Liver (tissue), 8 donors: ENCODE measurements at regions not wholly inside any gene's neighbourhood (a gene's known extent, or its start where the extent isn't known, plus 50 kb on each side); places are given as distances from the start of the nearest gene placed in this dataset.

ENCODE experiments used
- DNase-seq: peaks from one replicate; pipeline ENCODE4 v3.0.0-alpha.2; 2017; ENCODE audit warnings: low spot score
- H3K27ac ChIP-seq, 2 donors: one replicate each; pipeline ENCODE4 v1.7.0; 2013; ENCODE audit warnings: inconsistent platforms in 2 of 2, low read length in 2 of 2, control low read depth in 1 of 2, low read depth in 1 of 2, mild to moderate bottlenecking in 1 of 2
- H3K27me3 ChIP-seq, 4 donors: one replicate each; pipeline versions ENCODE4 v1.6.1 to v1.7.0; 2013; ENCODE audit warnings: low read length in 3 of 4, inconsistent platforms in 1 of 4, mild to moderate bottlenecking in 1 of 4, moderate library complexity in 1 of 4; ENCODE audit not compliant: control insufficient read depth in 4 of 4, insufficient read depth in 4 of 4
- H3K36me3 ChIP-seq, 4 donors: one replicate each; pipeline versions ENCODE4 v1.6.1 to v1.7.0; 2013; ENCODE audit warnings: low read length in 3 of 4, mild to moderate bottlenecking in 3 of 4, low read depth in 1 of 4, moderate library complexity in 1 of 4; ENCODE audit not compliant: control insufficient read depth in 4 of 4, insufficient read depth in 3 of 4
- H3K4me1 ChIP-seq, 4 donors: one replicate each; pipeline versions ENCODE4 v1.6.1 to v1.7.0; 2013; ENCODE audit warnings: low read length in 3 of 4, mild to moderate bottlenecking in 3 of 4, moderate library complexity in 1 of 4; ENCODE audit not compliant: control insufficient read depth in 4 of 4, insufficient read depth in 4 of 4
- H3K4me3 ChIP-seq, 3 donors: one replicate each; pipeline versions ENCODE4 v1.6.1 to v1.7.0; 2013; ENCODE audit warnings: low read length in 3 of 3, control low read depth in 1 of 3, low read depth in 1 of 3, mild to moderate bottlenecking in 1 of 3
- H3K9ac ChIP-seq, 2 donors: one replicate each; pipeline ENCODE4 v1.7.0; 2013; ENCODE audit warnings: low read length in 2 of 2, mild to moderate bottlenecking in 2 of 2, moderate library complexity in 2 of 2, control low read depth in 1 of 2, low read depth in 1 of 2
- H3K9me3 ChIP-seq, 4 donors: one replicate each; pipeline versions ENCODE4 v1.6.1 to v1.7.0; 2013; ENCODE audit warnings: low read length in 3 of 4; ENCODE audit not compliant: control insufficient read depth in 4 of 4
- CTCF ChIP-seq: fragments of 150-350 bp; IDR thresholded peaks from 2 replicates; pipeline ENCODE4 v1.5.1; 2017; ENCODE audit warnings: improper control_type of control experiment, low read depth, low read length; ENCODE audit not compliant: missing input control
- EGR1 ChIP-seq, 2 donors: IDR thresholded peaks; 2 replicates each; pipeline ENCODE4 v1.6.1; 2016 to 2018; ENCODE audit warnings: antibody characterized with exemption in 2 of 2, low read depth in 2 of 2
- FOXA1 ChIP-seq: IDR thresholded peaks from 2 replicates; pipeline ENCODE4 v1.6.1; 2016; ENCODE audit warnings: antibody characterized with exemption
- FOXA2 ChIP-seq: IDR thresholded peaks from 2 replicates; pipeline ENCODE4 v1.6.1; 2016; ENCODE audit warnings: antibody characterized with exemption
- GABPA ChIP-seq, 2 donors: IDR thresholded peaks in 1 of 2; conservative IDR thresholded peaks in 1 of 2; 2 replicates each; pipeline ENCODE4 v1.6.1; 2016; ENCODE audit warnings: antibody characterized with exemption in 2 of 2, mild to moderate bottlenecking in 1 of 2, moderate library complexity in 1 of 2
- HNF4A ChIP-seq, 2 donors: conservative IDR thresholded peaks; 2 replicates each; pipeline ENCODE4 v1.6.1; 2016; ENCODE audit warnings: antibody characterized with exemption in 2 of 2, mild to moderate bottlenecking in 2 of 2
- HNF4G ChIP-seq: IDR thresholded peaks from 2 replicates; pipeline ENCODE4 v1.6.1; 2016; ENCODE audit warnings: antibody characterized with exemption
- JUND ChIP-seq, 2 donors: IDR thresholded peaks; 2 replicates each; pipeline ENCODE4 v1.6.1; 2016; ENCODE audit warnings: antibody characterized with exemption in 2 of 2
- MAX ChIP-seq: IDR thresholded peaks from 2 replicates; pipeline ENCODE4 v1.6.1; 2016; ENCODE audit warnings: antibody characterized with exemption
- NR2F2 ChIP-seq: IDR thresholded peaks from 2 replicates; pipeline ENCODE4 v1.6.1; 2016; ENCODE audit warnings: antibody characterized with exemption
- RAD21 ChIP-seq, 2 donors: IDR thresholded peaks; 2 replicates each; pipeline ENCODE4 v1.6.1; 2016; ENCODE audit warnings: antibody characterized with exemption in 2 of 2, mild to moderate bottlenecking in 2 of 2
- RXRA ChIP-seq, 2 donors: IDR thresholded peaks; 2 replicates each; pipeline ENCODE4 v1.6.1; 2017 to 2018; ENCODE audit warnings: antibody characterized with exemption in 2 of 2, mild to moderate bottlenecking in 1 of 2
- SP1 ChIP-seq: IDR thresholded peaks from 2 replicates; pipeline ENCODE4 v1.6.1; 2018; ENCODE audit warnings: antibody characterized with exemption, mild to moderate bottlenecking
- TAF1 ChIP-seq: conservative IDR thresholded peaks from 2 replicates; pipeline ENCODE4 v1.6.1; 2016; ENCODE audit warnings: antibody characterized with exemption, mild to moderate bottlenecking
- YY1 ChIP-seq: IDR thresholded peaks from 2 replicates; pipeline ENCODE4 v1.6.1; 2016; ENCODE audit warnings: antibody characterized with exemption, mild to moderate bottlenecking
- ZBTB33 ChIP-seq: IDR thresholded peaks from 2 replicates; pipeline ENCODE4 v1.6.1; 2016; ENCODE audit warnings: antibody characterized with exemption
- WGBS: extraction: QIAGEN DNeasy Blood & Tissue Kit; methylation state at CpG from one replicate; pipeline ENCODE4 v1.1.7; 2013; 5-methylcytosine and 5-hydroxymethylcytosine counted together
- TF ChIP-seq, protein P1 (sequence below): IDR thresholded peaks from 2 replicates; pipeline ENCODE4 v1.6.1; 2016; ENCODE audit warnings: antibody characterized with exemption, mild to moderate bottlenecking
- TF ChIP-seq, protein P2 (sequence below): IDR thresholded peaks from 2 replicates; pipeline ENCODE4 v1.6.1; 2016; ENCODE audit warnings: antibody characterized with exemption
- donor health status: healthy.
- donor health status: healthy.
- donor health status: healthy.
- donor health status: healthy.
- donor health status: healthy.

- H3K9ac ChIP-seq = no peak overlapping the region
- DNase-seq = no peak
- H3K4me1 ChIP-seq = no peaks in the 10 kb centered on the region
- H3K4me3 ChIP-seq = no peak overlapping the region
- H3K27ac ChIP-seq = no peak overlapping the region
- no peaks in the 10 kb centered on the region for H3K27me3 ChIP-seq
- H3K36me3 ChIP-seq = no peaks in the 10 kb centered on the region
- TF ChIP-seq RXRA (IDR thresholded peaks at IDR 0.05) (no peak), HNF4A (conservative IDR thresholded peaks at IDR 0.05) (no peak), SP1 (no peak), YY1 (no peak), JUND (IDR thresholded peaks at IDR 0.05) (no peak)
- WGBS = 88% methylated on average over 6 of the region's 6 CpGs
- peaks cover 0 to 8% (median 2%) of the 10 kb centered on the region in 4 donors for H3K9me3 ChIP-seq
These were observed 471.5 kb upstream of the CNTNAP2 start for GRCh38 chr7:145645135-145645515.

DNA sequence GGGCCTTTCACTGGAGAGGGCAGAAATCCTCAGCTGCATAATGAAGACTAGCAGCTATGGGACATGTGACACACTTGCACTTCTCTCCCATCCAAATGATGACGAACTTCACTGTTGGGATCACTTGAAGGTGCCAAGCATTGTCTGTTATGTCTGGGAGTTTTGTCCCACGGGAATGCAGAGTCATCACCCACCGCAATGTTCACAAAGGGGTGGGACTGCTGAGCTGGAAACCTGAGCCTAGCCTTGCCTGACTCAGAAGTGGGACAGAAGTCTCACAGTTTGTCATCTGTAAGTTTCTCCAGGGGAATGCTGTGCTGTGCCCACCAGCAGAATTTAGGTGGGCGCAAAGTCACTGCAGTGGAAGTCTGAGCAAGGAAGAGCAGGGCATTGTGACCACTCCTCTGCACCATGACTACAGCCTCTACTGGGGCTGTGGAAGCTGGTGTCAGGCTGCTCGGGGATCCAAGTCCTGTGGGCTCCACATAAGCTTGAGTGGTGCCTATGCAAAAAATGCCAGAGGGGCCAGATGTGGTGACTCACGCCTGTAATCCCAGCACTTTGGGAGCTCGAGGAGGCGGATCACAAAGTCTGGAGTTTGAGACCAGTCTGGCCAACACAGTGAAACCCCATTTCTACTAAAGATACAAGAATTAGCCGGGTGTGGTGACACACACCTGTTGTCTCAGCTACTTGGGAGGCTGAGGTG, 472.0 kb upstream of the CNTNAP2 start:
- Histone ChIP-seq H3K36me3 (no peaks in the 10 kb centered on the region), H3K27me3 (no peaks in the 10 kb centered on the region), H3K4me3 (no peak overlapping the region), H3K27ac (no peak overlapping the region), H3K4me1 (no peaks in the 10 kb centered on the region), H3K9ac (no peak overlapping the region), H3K9me3 (peaks cover 0 to 8% (median 2%) of the 10 kb centered on the region in 4 donors)
- no peak for DNase-seq
- WGBS = 76% methylated on average over 9 of the region's 9 CpGs
- TF ChIP-seq FOXA1 (no peak), RXRA (IDR thresholded peaks at IDR 0.05) (no peak), FOXA2 (no peak), EGR1 (IDR thresholded peaks at IDR 0.05; ENCODE audit: low read depth in 2 of 2) (no peak), SP1 (no peak), TAF1 (no peak), NR2F2 (no peak), RAD21 (IDR thresholded peaks at IDR 0.05) (no peak), CTCF (no peak), MAX (no peak), JUND (IDR thresholded peaks at IDR 0.05) (no peak), HNF4G (no peak), HNF4A (conservative IDR thresholded peaks at IDR 0.05) (no peak), ZBTB33 (no peak), GABPA (IDR thresholded peaks at IDR 0.05 in 1 of 2, conservative IDR thresholded peaks at IDR 0.05 in 1 of 2) (no peak), YY1 (no peak)
- TF ChIP-seq, protein P1, sequence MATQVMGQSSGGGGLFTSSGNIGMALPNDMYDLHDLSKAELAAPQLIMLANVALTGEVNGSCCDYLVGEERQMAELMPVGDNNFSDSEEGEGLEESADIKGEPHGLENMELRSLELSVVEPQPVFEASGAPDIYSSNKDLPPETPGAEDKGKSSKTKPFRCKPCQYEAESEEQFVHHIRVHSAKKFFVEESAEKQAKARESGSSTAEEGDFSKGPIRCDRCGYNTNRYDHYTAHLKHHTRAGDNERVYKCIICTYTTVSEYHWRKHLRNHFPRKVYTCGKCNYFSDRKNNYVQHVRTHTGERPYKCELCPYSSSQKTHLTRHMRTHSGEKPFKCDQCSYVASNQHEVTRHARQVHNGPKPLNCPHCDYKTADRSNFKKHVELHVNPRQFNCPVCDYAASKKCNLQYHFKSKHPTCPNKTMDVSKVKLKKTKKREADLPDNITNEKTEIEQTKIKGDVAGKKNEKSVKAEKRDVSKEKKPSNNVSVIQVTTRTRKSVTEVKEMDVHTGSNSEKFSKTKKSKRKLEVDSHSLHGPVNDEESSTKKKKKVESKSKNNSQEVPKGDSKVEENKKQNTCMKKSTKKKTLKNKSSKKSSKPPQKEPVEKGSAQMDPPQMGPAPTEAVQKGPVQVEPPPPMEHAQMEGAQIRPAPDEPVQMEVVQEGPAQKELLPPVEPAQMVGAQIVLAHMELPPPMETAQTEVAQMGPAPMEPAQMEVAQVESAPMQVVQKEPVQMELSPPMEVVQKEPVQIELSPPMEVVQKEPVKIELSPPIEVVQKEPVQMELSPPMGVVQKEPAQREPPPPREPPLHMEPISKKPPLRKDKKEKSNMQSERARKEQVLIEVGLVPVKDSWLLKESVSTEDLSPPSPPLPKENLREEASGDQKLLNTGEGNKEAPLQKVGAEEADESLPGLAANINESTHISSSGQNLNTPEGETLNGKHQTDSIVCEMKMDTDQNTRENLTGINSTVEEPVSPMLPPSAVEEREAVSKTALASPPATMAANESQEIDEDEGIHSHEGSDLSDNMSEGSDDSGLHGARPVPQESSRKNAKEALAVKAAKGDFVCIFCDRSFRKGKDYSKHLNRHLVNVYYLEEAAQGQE = no peak
- TF ChIP-seq, protein P2, sequence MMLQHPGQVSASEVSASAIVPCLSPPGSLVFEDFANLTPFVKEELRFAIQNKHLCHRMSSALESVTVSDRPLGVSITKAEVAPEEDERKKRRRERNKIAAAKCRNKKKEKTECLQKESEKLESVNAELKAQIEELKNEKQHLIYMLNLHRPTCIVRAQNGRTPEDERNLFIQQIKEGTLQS = no peak
